ENCODE measurements at regions not wholly inside any gene's neighbourhood (a gene's known extent, or its start where the extent isn't known, plus 50 kb on each side); places are given as distances from the start of the nearest gene placed in this dataset.

DNA sequence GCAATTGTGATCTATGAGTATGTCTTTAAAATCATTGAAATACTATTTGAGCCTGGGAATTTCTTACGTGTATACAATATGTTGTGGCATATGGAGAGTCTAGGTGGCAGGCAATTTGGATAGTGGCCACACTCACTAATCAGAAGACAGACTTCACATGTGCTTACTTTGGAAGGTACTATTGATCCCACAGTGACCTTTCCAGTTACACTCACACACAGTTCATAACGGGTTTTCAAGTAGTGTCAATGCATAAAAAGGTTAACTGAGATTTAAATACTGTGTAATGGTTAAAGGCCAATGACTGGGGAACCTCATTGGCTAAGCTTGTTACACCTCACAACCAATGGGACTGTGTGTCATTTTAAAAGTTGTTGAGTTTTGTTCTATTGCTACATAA lies 783.2 kb downstream of the RPA4 start:
- no peak for DNase-seq

DNA sequence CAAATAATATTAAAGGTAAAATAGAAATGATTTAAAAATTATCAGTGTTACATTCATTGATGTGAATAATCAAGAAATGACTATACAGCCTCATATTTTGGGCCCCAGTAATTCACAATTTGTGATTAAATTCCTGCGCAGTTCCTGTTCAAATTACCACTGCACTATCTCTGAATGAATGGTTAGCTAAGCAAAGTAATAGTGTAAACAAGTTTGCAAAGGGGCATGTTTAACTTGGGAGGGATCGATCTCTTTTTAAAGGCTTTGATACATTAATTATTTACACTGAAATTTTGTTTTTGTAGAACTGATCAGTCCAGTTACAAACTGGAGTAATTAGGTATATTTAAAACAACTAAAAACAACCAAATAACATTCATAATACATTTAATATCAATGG lies 784.4 kb downstream of the RPA4 start:
- no peak for DNase-seq

DNA sequence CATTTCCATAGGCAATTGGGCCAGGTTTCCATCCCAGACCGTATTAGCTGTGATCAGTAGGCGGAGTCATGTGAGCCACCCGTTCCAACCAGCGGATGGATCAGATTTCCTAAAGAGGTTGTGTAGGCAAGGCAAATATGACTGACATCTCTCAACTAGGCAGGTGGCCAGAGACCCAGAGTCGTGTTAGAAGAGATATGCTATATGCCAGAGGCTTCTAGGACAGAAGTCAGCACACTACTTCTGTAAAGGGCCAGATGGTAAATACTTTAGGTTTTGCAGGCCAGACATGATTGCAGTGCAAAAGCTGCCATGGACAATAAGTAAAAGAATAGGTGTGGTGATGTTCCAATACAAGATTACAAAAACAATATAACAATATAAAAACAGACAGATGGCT lies 788.4 kb downstream of the RPA4 start:
- DNase-seq: peak; percentile 49

DNA sequence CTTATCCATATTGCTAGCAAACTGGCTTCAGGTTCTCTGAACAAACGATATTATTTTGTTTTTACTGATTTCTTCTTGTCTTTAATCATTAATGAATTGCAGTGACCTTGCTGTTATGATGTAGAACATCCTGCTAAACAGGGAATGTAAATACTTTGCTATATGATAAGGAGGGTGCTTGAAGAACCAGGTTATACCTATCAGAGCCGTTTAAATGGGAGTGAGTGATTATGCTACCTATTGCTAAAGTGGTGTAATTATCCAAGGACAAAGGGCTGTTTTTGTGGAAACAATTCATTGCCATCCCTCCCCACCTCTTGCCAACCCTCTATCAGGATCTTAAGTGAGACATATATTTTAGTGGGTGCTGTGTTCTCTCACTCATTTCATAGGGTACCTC lies 788.9 kb downstream of the RPA4 start:
- DNase-seq: no peak

DNA sequence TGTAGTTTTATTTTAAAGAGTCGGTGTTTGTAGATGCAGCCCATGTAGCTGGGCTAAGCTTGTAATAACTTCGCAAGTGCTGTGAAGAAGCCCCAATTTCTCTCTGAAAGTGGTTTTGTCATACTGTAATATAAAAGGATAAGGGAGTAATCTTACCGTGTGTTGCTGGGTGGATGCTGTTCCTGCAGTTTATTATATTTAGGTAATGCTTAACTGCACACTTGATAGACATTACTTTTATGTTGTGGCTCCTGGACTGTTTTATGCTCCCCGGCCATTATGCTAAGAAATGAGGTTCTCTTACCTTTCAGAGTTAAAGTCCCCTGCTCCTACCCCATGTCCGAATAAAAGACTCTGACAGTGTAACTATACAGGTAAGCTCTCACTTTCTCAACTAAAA lies 789.4 kb downstream of the RPA4 start:
- DNase-seq: no peak

DNA sequence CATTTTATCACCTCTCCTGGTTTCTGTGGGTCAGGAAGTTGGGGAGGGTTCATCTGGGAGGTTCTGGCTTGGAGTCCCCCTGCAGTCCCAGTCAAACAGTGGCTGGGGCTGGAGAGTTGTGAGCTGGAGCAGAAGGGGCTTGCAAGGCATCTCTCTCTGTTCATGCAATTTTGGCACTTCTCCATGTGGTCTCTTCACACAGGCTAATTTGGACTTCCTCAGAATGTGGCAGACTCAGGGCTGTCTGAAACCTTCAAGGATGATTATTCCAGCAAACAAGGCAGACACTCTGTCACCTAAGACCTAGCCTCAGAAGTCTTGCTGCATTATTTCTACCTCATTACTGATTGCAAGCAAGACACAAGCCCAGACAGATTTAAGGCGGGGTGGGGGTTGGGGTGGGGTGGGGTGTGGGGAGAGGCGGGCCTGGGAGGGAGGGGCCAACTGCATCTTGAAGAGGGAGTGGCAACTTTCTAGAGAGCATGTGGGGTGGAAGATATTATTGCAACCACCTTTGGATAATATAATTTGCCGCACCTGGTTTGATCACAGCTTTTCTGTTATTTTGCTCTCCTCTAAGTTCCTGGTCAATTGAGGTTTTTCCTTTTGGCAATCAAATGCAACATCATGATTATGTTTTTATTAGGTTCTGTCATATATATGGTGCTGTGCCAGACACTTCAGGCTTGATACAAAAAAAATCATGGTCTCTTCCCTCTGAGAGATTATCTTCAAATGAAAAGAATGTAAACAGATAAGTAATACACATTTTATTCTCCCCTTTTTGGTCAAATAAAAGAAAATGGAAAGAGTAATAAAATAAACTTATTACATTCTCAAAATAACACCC lies 799.5 kb downstream of the RPA4 start:
- DNase-seq: no peak

DNA sequence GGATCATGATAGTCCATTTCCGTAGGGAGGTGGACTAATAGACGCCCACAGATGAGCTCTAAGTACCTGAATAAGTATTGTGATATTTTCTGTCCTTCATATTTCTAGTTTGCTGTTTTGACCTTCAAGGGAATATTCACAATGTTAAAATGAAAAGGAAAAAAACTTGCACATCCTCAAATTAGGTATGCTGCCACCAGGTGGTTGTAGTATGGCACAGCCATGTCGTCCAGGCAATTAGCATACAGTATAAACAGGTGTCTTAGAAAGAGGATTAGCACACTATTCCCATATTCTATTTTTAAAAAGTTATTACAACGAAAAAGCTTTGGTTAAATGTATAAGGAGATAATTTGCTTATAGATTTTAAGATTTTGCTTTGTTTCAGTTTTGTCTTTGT lies 802.0 kb downstream of the RPA4 start:
- DNase-seq: peak; percentile 27

DNA sequence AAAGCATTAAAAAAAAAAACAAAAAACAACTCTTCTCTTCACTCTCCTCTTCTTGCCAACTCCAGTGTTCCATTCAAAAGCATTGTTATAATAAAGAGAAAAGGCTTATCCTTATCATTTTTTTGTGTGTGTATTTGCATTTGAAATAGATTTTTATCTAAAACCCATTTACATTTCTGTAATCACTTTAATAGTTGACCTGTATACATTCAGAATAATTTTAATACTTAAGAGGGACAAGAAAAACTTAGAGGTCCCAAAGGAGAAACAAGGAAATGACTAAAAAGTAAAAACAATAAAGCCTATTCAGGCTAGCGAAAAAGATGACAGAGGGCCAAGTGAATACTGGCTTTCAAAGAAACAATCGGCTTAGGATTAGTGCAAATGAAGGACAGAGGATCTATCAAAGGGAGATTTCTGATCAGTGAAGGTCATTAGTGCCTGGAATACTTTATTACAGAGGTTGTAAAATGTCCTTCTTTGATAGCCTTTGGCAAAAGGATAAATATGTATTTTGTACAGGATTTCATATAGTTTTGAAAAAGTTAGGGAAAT lies 808.3 kb downstream of the RPA4 start:
- DNase-seq: no peak

DNA sequence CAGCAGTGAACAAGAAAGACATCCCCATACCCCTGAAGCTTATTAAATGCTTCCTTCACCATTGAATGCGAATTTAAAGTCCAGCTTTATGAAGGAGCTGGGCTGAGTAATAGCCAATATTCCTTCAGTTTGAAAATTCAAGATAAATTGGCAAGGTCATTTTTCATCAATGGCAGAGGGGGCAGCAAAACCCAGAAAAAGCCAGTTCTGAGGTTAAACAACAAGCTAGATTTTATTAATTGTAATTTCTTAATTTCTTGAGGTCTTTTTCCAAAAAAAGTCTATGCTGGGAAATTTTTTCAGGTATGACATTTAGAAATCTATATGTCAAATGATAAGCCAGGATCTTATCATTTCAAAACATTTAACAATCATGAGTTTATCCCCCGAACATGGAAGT lies 808.9 kb downstream of the RPA4 start:
- no peak for DNase-seq

DNA sequence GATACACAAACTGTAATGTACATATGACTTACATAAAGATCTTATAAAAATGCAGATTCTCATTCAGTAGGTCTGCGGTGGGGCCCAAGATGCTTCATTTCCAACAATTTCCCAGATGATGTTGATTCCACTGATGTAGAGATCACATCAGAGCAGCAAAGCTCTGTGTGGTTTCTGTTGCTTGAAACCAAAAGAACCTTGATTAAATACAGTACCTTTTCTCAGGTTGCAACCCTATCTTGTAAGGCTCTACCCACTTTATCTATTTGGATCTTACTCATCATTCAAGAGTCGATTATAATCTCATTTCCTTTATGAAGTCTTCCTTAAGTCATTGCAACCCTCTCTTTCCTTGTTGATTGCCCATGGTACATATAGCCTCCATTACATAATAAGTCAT lies 816.8 kb downstream of the RPA4 start:
- DNase-seq: no peak

DNA sequence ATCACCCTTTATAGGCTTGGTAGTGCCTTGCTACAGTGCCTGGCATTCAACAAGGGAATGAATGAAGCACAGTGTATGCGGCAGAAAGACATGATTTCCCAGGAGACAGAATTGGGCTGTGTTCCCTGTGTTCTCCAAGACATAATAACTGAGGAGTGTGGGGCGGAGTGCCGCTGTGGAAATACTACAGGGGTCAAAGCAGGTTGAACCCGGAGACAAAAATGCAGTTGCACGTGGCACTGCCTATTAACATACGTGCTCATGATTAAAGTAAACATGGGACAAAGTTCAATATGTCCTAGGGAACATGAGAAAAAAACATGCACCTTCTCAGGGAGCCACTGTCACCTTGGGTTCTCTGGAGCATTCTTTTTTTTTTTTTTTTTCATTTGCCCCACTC lies 820.8 kb downstream of the RPA4 start:
- no peak for DNase-seq

DNA sequence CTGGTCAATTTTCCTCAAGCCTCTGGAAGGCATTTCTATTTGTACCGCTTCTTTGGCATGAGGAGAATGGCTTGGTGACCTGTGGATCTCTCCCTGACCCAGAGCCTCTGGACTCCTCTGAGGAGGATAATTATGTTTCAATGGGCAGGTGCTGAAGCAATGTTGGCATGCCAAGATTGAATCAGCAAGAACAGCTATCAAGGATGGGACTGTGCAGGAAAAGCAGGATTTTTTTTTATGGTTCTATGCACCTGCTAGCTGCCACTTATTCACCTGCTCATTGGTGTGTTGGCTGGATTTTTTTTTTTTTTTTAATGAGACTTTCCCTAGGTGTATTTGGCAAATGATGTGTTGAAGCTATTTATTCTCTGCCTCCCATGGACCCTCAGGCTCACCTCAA lies 821.2 kb downstream of the RPA4 start:
- DNase-seq: no peak

DNA sequence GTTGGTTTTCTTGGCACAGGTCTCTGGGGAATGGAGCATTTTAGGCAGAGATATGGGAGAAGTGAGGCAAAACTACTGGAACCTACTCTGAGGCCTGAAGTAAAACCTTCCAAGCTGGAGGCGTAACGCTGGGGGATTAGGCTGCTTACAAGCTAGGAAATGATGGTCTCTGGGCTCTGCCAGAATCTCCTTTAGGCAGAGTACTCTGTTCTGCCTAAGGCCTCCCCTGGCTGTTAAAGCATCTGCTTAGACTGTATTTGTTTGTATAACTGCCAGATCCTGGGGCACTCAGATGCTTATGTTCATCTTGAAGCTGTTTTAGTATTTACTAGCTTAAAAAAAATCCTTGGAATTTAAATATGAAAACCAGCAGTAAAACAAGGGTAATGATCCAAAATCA lies 822.2 kb downstream of the RPA4 start:
- no peak for DNase-seq

DNA sequence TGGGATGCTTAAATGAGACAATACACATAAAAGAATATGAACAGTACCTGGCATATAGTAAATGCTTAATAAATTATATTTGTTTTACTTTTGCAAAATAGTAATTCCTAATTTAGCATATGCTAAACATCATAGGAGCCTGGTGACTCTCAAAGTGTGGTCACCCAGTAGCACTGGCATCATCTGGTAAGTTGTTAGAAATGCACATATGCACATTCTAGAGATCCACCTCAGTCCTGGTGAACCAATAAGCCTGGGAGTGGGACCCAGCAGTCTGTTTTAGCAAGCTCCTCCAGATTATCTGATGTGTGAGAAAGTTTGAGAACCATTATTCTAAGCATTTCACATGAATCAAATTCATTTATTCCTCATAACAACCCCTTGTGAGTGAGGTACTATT lies 830.4 kb downstream of the RPA4 start:
- no peak for DNase-seq

DNA sequence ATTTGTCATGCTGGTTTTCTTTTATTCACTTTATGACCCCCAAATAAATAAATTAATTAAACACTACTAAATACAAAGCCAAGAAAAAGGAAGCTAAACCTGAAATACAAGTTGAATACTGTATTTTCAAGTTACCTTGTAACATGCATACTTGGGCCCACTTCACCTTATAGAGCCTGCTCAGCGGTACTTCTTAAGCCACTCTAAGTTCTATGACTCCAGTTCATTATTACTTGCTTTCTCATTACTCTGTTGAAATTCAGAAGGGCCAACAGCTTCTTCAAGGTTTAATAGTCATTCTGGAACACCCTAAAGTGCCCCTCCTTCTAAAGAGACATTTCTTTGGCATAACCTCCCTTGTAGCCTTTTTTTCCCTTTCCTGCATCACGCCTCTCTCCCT lies 844.5 kb downstream of the RPA4 start:
- DNase-seq: no peak

DNA sequence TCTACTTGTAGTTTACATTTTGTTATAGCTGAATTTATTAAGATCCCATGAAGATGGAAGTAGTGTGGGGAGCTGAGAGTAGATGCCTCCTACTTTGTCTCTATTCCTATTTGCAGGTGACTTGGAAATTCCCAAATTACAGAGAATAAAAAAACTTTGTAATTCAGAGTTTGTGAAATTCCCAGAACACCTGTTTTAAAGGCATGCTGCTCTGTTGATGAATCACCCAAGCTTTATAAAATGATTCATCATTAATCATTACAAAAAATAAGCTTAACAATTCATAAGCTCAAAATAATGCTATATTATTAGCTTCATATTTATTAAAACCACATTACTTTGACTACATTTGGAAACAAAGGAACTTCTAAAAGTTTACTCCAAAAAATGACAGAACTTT lies 856.3 kb downstream of the RPA4 start:
- no peak for DNase-seq

DNA sequence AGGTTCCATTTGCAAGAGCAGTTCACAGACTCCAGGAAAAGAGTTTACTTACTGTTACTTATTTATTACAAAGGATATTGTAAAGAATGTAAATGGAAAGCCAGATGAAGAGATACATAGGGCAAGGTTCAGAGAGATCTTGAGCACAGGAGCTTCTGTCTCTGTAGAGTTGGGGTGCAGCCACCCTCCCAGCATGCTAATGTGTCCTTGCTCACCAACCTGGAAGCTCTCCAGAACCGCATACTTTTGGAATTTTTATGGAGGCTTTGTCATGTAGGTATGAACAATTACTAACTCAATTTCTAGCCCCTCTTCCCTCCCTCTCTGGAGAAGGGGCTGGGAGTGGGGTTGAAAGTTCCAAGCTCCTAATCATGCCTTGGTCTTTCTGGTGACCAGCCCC lies 857.2 kb downstream of the RPA4 start:
- no peak for DNase-seq

DNA sequence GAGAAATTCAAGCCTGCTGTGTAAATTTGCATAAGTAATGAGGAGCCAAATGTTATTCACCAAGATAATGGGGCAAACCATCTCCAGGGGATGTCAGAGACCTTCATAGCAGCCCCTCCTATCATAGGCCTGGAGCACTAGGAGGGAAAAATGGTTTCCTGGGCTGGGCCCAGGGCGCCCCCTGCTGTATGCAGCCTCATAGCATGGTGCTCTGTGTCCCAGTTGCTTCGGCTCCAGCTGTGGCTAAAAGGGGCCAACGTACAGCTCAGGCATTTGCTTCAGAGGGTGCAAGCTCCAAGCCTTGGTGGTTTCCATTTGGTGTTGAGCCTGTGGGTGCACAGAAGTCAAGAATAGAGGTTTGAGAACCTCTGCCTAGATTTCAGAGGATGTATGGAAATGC lies 859.3 kb downstream of the RPA4 start:
- DNase-seq: no peak

DNA sequence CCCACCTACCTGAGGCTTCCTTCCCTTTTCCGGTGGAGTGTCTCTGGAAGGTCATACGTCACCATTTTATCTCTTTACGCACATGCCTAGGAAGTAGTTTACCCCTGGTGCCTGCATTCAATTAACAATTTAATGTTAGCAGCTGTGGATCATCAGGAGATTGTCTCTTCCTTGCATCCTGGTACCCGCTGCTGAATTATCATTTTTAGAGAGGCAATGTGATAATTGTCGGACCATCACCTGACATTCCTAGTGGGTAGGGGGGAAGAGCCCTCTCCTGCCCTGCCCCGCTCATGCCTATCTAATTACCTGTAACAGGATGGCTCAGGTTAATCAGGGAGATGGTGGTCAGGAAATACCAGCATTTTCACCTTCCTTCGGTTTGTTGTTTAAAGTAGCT lies 863.6 kb downstream of the RPA4 start:
- DNase-seq: no peak

DNA sequence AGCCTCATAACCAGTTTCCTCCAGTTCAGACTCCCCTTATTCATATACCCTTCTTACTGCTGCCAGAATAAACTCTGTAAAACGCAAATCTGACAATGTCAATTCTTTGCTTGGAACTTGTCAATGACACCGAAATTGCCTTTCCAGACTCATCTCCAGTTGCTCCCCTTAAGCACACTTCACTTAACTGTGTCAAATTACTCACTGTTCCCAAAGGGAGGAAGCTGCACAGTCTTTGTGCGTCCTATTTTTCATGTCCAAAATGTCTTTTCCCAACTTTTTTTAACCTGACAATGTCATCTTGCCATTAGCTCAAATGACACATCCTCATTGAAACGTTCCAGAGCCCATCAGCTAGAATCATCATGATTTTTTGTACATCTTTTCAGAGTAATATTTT lies 867.3 kb downstream of the RPA4 start:
- no peak for DNase-seq

DNA sequence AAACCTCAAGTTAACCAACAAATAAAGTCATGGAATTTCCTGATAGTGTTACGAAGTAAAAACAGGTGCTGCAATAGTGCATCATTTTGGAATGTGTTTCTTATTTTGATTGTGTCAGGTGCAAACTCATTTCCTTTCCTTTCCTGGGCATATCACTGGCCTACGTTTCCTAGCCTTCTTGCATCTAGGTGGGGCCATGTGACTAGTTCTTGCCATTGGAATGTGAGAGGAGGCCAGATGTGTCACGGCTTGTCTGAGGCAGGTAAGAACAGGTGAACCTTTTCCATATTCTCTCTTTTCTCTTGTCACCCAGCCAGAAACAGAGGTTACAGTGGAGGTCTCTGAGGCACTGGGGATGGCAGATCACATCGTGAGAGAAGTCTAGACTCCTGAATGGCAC lies 868.0 kb downstream of the RPA4 start:
- DNase-seq: no peak

DNA sequence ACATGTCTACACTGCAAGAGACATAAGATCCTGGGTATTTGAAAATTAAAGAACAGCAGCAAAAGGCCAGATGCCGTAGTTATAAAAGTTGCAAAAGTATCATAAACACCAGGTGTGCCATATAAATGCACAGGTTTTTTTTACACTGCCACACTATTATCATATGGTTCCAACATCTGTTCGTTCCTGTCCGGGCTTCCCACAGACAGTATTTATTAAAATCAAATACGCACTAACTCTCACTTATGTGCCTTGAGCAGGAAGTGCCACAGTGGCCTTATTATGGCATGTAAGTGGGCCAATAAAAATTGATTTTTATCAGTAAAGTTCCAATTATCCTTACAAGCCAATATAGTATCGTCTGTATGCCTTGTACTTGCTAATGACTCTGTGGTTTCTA lies 873.2 kb downstream of the RPA4 start:
- DNase-seq: no peak

DNA sequence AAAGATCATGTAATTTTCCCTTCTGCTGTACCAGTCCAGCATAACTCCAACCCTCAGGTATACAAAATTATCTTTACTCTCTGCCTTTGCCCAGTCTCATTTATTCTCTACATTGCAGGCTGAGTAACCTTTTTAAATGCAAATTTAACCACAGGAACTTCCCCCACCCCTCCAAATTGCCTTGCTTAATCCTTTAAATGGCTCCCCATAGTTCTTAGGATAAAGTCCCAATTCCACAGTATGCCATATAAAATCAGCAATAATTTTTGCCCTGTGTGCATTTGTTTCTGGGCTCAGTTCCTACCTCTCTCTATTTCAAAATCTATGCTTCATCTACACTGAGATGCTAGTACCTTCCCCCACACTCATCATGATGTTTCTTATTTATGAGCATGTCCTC lies 879.7 kb downstream of the RPA4 start:
- DNase-seq: no peak

DNA sequence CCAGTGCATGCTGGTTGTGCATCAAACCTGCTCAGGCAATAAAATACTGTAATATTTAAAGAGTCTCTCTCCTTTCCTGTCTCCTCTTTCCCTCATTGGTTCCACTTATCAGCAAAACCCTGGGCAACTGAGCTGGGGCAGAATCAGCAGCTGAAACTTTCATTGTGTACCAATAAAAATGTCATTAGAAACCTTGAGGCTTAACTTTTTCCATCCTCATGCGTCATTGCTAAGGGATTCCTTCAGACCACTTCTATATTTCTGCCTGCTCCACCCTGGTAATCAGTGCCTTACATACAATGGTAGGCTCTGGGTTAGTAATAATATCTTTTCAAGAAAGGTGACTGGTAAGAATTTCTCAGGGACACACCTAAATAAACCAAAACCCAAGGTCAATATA lies 880.3 kb downstream of the RPA4 start:
- DNase-seq: no peak

DNA sequence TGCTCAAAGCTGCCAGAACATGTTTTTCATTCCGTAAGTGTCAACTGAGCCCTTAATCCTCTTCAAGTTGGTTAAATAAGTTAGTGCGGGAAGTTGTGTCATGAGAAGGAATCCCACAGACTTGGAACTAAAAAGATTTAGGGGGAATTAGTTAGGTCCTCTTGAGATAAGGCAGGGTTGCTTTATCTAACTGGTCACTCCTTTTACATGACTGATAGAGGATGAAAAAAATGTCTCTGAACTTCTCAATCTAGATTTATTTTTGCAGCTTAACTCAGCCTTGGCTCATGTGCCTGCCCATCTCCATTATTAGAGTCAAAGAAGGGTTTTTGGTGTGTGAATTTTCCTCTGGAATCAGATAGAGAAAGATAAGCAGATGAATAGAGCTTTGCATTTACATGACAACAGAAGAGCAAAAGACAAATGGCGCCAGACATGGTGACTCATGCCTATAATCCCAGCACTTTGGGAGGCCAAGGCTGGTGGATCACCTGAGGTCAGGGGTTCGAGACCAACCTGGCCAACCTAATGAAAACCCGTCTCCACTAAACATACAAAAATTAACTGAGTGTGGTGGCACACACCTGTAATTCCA lies 882.9 kb downstream of the RPA4 start:
- DNase-seq: no peak
